K562 (cell line): ENCODE measurements at regions not wholly inside any gene's neighbourhood (a gene's known extent, or its start where the extent isn't known, plus 50 kb on each side); places are given as distances from the start of the nearest gene placed in this dataset.
A peak's percentile ranks its signal among the peaks of the same experiment; 100 is the strongest.

Source experiments
- ATAC-seq: fragments of 200-7000 bp; cut with Tn5 transposase; 3 replicates; pipeline ENCODE4 v1.9.1; 2020; ENCODE audit warnings: moderate library complexity
- BruUV-seq: library from RNA; stranded (reverse); fragments of 400-500 nt; replicated peaks from 2 replicates; lab custom pipeline; 2021; lab: Mats Ljungman, UMichigan
- CTCF ChIA-PET: fragments of 300-600 bp; formaldehyde crosslinking; extraction: SDS; loops from one replicate; lab custom pipeline; 2021; ENCODE audit warnings: low intra/inter-chr PET ratio; lab: Yijun Ruan, JAX
- POLR2A ChIA-PET: fragments of 300-600, 350-650 bp; sonication (Branson Sonifier 250); formaldehyde crosslinking; extraction: SDS; loops from one replicate; lab custom pipeline; 2021; ENCODE audit warnings: antibody characterized with exemption, inconsistent platforms; lab: Yijun Ruan, JAX
- DNase-seq, 4 experiments: peaks; one replicate each; pipeline versions ENCODE4 v3.0.0 to v3.0.0-alpha.2; 2011 to 2018; ENCODE audit warnings: low spot score in 3 of 4, mixed read lengths in 3 of 4; ENCODE audit errors: extremely low read depth in 1 of 4
- FAIRE-seq: peaks from 2 replicates; lab custom pipeline; 2011; peaks lifted over from hg19 to GRCh38; lab: Jason Lieb, UNC
- H2AFZ ChIP-seq: 2 replicates; pipeline ENCODE4 v1.6.0; 2011; ENCODE audit warnings: low read depth, low read length, control low read depth, inconsistent platforms
- H3K27ac ChIP-seq: fragments of 200-600 bp; 3 replicates; pipeline ENCODE4 v1.8.0; 2011; ENCODE audit warnings: low read depth, mild to moderate bottlenecking, control low read depth, inconsistent platforms, low read length, moderate library complexity, mixed read lengths; ENCODE audit errors: extremely low read depth
- H3K27me3 ChIP-seq, 2 experiments: fragments of 300-600 bp in 1 of 2; 2 replicates in 1 of 2; 3 replicates in 1 of 2; pipeline versions ENCODE4 v1.6.0 to v1.8.0; 2011; ENCODE audit warnings: inconsistent platforms in 2 of 2, low read length in 2 of 2, mild to moderate bottlenecking in 1 of 2, mixed read lengths in 1 of 2, moderate library complexity in 1 of 2; ENCODE audit not compliant: control insufficient read depth in 2 of 2, insufficient read depth in 2 of 2
- H3K36me3 ChIP-seq: fragments of 300-600 bp; 3 replicates; pipeline ENCODE4 v1.8.0; 2011; ENCODE audit warnings: mild to moderate bottlenecking, low read length, inconsistent platforms; ENCODE audit not compliant: control insufficient read depth, insufficient read depth
- H3K4me1 ChIP-seq, 2 experiments: fragments of 200-600 bp in 1 of 2; replicated peaks in 1 of 2; 2 replicates in 1 of 2; 3 replicates in 1 of 2; pipeline versions ENCODE4 v1.5.1 to v1.8.0; 2011; ENCODE audit warnings: inconsistent platforms in 2 of 2, low read length in 2 of 2, mild to moderate bottlenecking in 1 of 2, mixed read lengths in 1 of 2, moderate library complexity in 1 of 2; ENCODE audit not compliant: control insufficient read depth in 2 of 2, insufficient read depth in 2 of 2
- H3K4me2 ChIP-seq: 2 replicates; pipeline ENCODE4 v1.6.1; 2011; ENCODE audit warnings: low read length, control low read depth, inconsistent platforms, mixed read lengths; ENCODE audit not compliant: insufficient read depth
- H3K4me3 ChIP-seq: fragments of 200-600 bp; sonication (generic), shearing (Covaris generic); 2 replicates; pipeline ENCODE4 v1.5.1; 2016; ENCODE audit warnings: control low read depth, inconsistent platforms
- H3K79me2 ChIP-seq: fragments of 200-600 bp; 3 replicates; pipeline ENCODE4 v1.8.0; 2011; ENCODE audit warnings: low read length, inconsistent platforms; ENCODE audit not compliant: control insufficient read depth, insufficient read depth
- H3K9ac ChIP-seq, 2 experiments: 2 replicates each; pipeline versions ENCODE4 v1.6.0 to v1.6.1; 2011; ENCODE audit warnings: low read depth in 2 of 2, low read length in 2 of 2, control low read depth in 1 of 2, inconsistent platforms in 1 of 2, mild to moderate bottlenecking in 1 of 2, mixed read lengths in 1 of 2; ENCODE audit not compliant: insufficient read depth in 1 of 2
- H3K9me1 ChIP-seq: one replicate; pipeline ENCODE4 v1.6.0; 2011; ENCODE audit warnings: inconsistent platforms, mild to moderate bottlenecking, low read length, moderate library complexity; ENCODE audit not compliant: control insufficient read depth, insufficient read depth
- H3K9me3 ChIP-seq: replicated peaks from 2 replicates; pipeline ENCODE4 v1.5.1; 2011; ENCODE audit warnings: low read depth, low read length, inconsistent platforms; ENCODE audit not compliant: control insufficient read depth, insufficient read depth
- H4K20me1 ChIP-seq: replicated peaks from 2 replicates; pipeline ENCODE4 v1.6.1; 2011; ENCODE audit warnings: low read length, inconsistent platforms, mixed read lengths; ENCODE audit not compliant: control insufficient read depth, insufficient read depth
- ATF1 ChIP-seq, 2 experiments: fragments of 450-650 bp in 1 of 2; IDR thresholded peaks; 2 replicates each; pipeline ENCODE4 v1.6.1; 2016; ENCODE audit warnings: missing compliant biosample characterization in 1 of 2, missing genetic modification characterization in 1 of 2
- CBFA2T3 ChIP-seq: fragments of 450-650 bp; IDR thresholded peaks from 2 replicates; pipeline ENCODE4 v1.6.1; 2017
- CEBPG ChIP-seq, 3 experiments: fragments of 200-800 bp in 1 of 3; sonication (Bioruptor generic) in 1 of 3; sonication (generic) in 1 of 3; formaldehyde crosslinking in 1 of 3; IDR thresholded peaks in 2 of 3; conservative IDR thresholded peaks in 1 of 3; 2 replicates each; pipeline versions ENCODE4 v1.6.1 to v1.8.0; 2016 to 2022; ENCODE audit warnings: missing compliant biosample characterization in 2 of 3, missing genetic modification characterization in 2 of 3, mild to moderate bottlenecking in 1 of 3, missing genetic modification reagents in 1 of 3
- ETV1 ChIP-seq: fragments of 450-650 bp; conservative IDR thresholded peaks from 2 replicates; pipeline ENCODE4 v1.6.1; 2016; ENCODE audit warnings: missing genetic modification characterization, control low read depth, low read depth, missing compliant biosample characterization
- GABPA ChIP-seq: fragments of 200-800 bp; sonication (Bioruptor generic); conservative IDR thresholded peaks from 2 replicates; pipeline ENCODE4 v1.6.1; 2016; ENCODE audit warnings: low read depth, missing genetic modification characterization, missing compliant biosample characterization
- GABPB2 ChIP-seq: fragments of 250-450 bp; sonication (Bioruptor Pico); conservative IDR thresholded peaks from 2 replicates; pipeline ENCODE4 v1.5.1; 2021; ENCODE audit warnings: mild to moderate bottlenecking
- HDGF ChIP-seq: fragments of 450-650 bp; IDR thresholded peaks from 2 replicates; pipeline ENCODE4 v1.6.1; 2016
- JUND ChIP-seq, 2 experiments: IDR thresholded peaks; 2 replicates in 1 of 2; 3 replicates in 1 of 2; pipeline ENCODE4 v1.6.1; 2011; ENCODE audit warnings: borderline replicate concordance in 2 of 2, low read depth in 2 of 2, low read length in 2 of 2, improper control_type of control experiment in 1 of 2, missing biosample characterization in 1 of 2, missing genetic modification characterization in 1 of 2, missing genetic modification reagents in 1 of 2
- NFYB ChIP-seq: IDR thresholded peaks from 2 replicates; pipeline ENCODE4 v1.6.1; 2011; ENCODE audit warnings: mild to moderate bottlenecking, moderate library complexity; ENCODE audit not compliant: insufficient read length; ENCODE audit errors: extremely low read depth
- NR2C2 ChIP-seq, 2 experiments: fragments of 200-800 bp in 1 of 2; sonication (Bioruptor generic) in 1 of 2; sonication (generic) in 1 of 2; formaldehyde crosslinking in 1 of 2; IDR thresholded peaks; 2 replicates each; pipeline versions ENCODE4 v1.6.1 to v1.8.0; 2016 to 2022; ENCODE audit warnings: mild to moderate bottlenecking in 1 of 2, missing compliant biosample characterization in 1 of 2, missing genetic modification characterization in 1 of 2, missing genetic modification reagents in 1 of 2
- TAL1 ChIP-seq: fragments of 450-650 bp; IDR thresholded peaks from 2 replicates; pipeline ENCODE4 v1.6.1; 2016; ENCODE audit warnings: mild to moderate bottlenecking
- TEAD2 ChIP-seq: fragments of 450-650 bp; IDR thresholded peaks from 2 replicates; pipeline ENCODE4 v1.6.1; 2016; ENCODE audit warnings: missing genetic modification characterization, control low read depth, missing compliant biosample characterization
- TEAD4 ChIP-seq, 2 experiments: sonication (generic) in 1 of 2; formaldehyde crosslinking in 1 of 2; IDR thresholded peaks; 2 replicates each; pipeline versions ENCODE4 v1.6.1 to v1.8.0; 2012 to 2022; ENCODE audit warnings: borderline replicate concordance in 1 of 2, inconsistent platforms in 1 of 2, low read length in 1 of 2, mild to moderate bottlenecking in 1 of 2, missing genetic modification reagents in 1 of 2
- THRAP3 ChIP-seq: fragments of 450-650 bp; IDR thresholded peaks from 2 replicates; pipeline ENCODE4 v1.6.1; 2016; ENCODE audit warnings: mild to moderate bottlenecking, inconsistent platforms, borderline replicate concordance
- TRIM24 ChIP-seq, 2 experiments: fragments of 450-650 bp; IDR thresholded peaks; 2 replicates each; pipeline ENCODE4 v1.6.1; 2016
- ZKSCAN8 ChIP-seq: fragments of 200-800 bp; sonication (Bioruptor generic); IDR thresholded peaks from 2 replicates; pipeline ENCODE4 v1.6.1; 2016; ENCODE audit warnings: missing genetic modification characterization, missing compliant biosample characterization
- ZNF395 ChIP-seq: fragments of 200-800 bp; sonication (Bioruptor generic); IDR thresholded peaks from 2 replicates; pipeline ENCODE4 v1.6.1; 2017; ENCODE audit warnings: missing genetic modification characterization, missing compliant biosample characterization
- ZNF77 ChIP-seq: fragments of 250-450 bp; sonication (Bioruptor Pico); IDR thresholded peaks from 2 replicates; pipeline ENCODE4 v1.5.0; 2020
- WGBS: fragments of 100-300 bp; shearing (Covaris generic); methylation state at CpG from one replicate; pipeline ENCODE4 v1.1.6; 2016; ENCODE audit warnings: low coverage, mixed read lengths; ENCODE audit not compliant: insufficient coverage; ENCODE audit errors: missing lambda C conversion rate; 5-methylcytosine and 5-hydroxymethylcytosine counted together
- in situ Hi-C: fragments of 300-500 bp; cut with MboI; formaldehyde crosslinking; loops from 4 replicates; pipeline ENCODE4 v1.15.0; 2018; ENCODE audit warnings: inconsistent platforms, mixed read lengths
- intact Hi-C: fragments of 100-400 bp; cut with micrococcal nuclease; formaldehyde crosslinking; loops from 2 replicates; pipeline ENCODE4 v1.14.2; 2022

- peaks cover 3% of the 10 kb centered on the region in 2 experiments; a peak in 3 of 5 replicates for H3K27me3 ChIP-seq
- H3K79me2 ChIP-seq: no peaks in the 10 kb centered on the region
- no peaks in the 10 kb centered on the region for H3K9me1 ChIP-seq
- no peaks in the 10 kb centered on the region; a peak in 2 of 5 replicates for H3K4me1 ChIP-seq
- no peak overlapping the region for H2AFZ ChIP-seq
- H3K4me3 ChIP-seq: no peak overlapping the region
- in situ Hi-C loops (no loop called here), intact Hi-C loops (no loop called here)
- ChIA-PET CTCF (no interaction called here), POLR2A (interaction anchor here (0.5 to 1.5 kb wide), 2 partner anchors 9 to 464 kb away, joined by 3 read pairs; no protein-coding TSS in a partner anchor)
- H3K36me3 ChIP-seq: no peaks in the 10 kb centered on the region
- WGBS: 0% methylated on average over 1 of the region's 1 CpG
- BruUV-seq: no TSS peak
- H4K20me1 ChIP-seq: no peaks in the 10 kb centered on the region
- H3K4me2 ChIP-seq: no peak overlapping the region
- DNase-seq: peak in 1 of 4 experiments; percentile 18
- no peak overlapping the region for H3K27ac ChIP-seq
- no peak overlapping the region for H3K9ac ChIP-seq
- peak; percentile 57; the same call in 2 of the 3 replicates for ATAC-seq
- no peaks in the 10 kb centered on the region for H3K9me3 ChIP-seq
- peak; percentile 40 for FAIRE-seq
- TF ChIP-seq ATF1 (CRISPR knock-in tag; IDR thresholded peaks at IDR 0.05) (no peak), ATF1 (tag; IDR thresholded peaks at IDR 0.05) (no peak), CEBPG (CRISPR knock-in tag; IDR thresholded peaks at IDR 0.05) (peak; percentile 45; the same call in 1 of the 2 replicates), CEBPG (tag; conservative IDR thresholded peaks at IDR 0.05 in 1 of 2, IDR thresholded peaks at IDR 0.05 in 1 of 2) (peak in 1 of 2 experiments; percentile 48; a peak in 2 of 4 replicates), GABPB2 (no peak), GABPA (tag) (peak; percentile 11; the same call in 1 of the 2 replicates), TEAD4 (IDR thresholded peaks at IDR 0.05; ENCODE audit: low read length) (0 out of 2 replicates have a peak, but pooled peaks have one; percentile 28), TEAD4 (CRISPR knock-in tag; IDR thresholded peaks at IDR 0.05; ENCODE audit: borderline replicate concordance) (no peak), HDGF (no peak), THRAP3 (no peak), TAL1 (0 out of 2 replicates have a peak, but pooled peaks have one; percentile 9), NFYB (no peak), ZNF77 (no peak), CBFA2T3 (peak; percentile 54), ZNF395 (CRISPR knock-in tag) (no peak), ETV1 (peak; percentile 44; the same call in 1 of the 2 replicates), TEAD2 (no peak), JUND (IDR thresholded peaks at IDR 0.05; ENCODE audit: borderline replicate concordance, low read depth, low read length) (0 out of 2 replicates have a peak, but pooled peaks have one; percentile 18), JUND (tag; IDR thresholded peaks at IDR 0.05; ENCODE audit: borderline replicate concordance, low read depth, low read length) (no peak), TRIM24 (IDR thresholded peaks at IDR 0.05) (peak; percentile 38 to 58; a peak in 1 of 4 replicates), NR2C2 (CRISPR knock-in tag; IDR thresholded peaks at IDR 0.05) (no peak), NR2C2 (tag; IDR thresholded peaks at IDR 0.05) (no peak; the same call in 1 of the 2 replicates), ZKSCAN8 (CRISPR knock-in tag) (no peak)
Measured at GRCh38 chr7:22885797-22886261, 63.2 kb upstream of the TOMM7 start.
